Vagina (tissue), 2 donors: ENCODE measurements at regions not wholly inside any gene's neighbourhood (a gene's known extent, or its start where the extent isn't known, plus 50 kb on each side); places are given as distances from the start of the nearest gene placed in this dataset.

Experiments used
- CTCF ChIP-seq, 3 experiments: fragments of 450-650 bp in 2 of 3; fragments of 200-600 bp in 1 of 3; sonication (generic) in 1 of 3; IDR thresholded peaks; one replicate each; pipeline ENCODE4 v1.5.1; 2017 to 2019; ENCODE audit warnings: antibody characterized with exemption in 3 of 3, mild to moderate bottlenecking in 2 of 3, moderate library complexity in 2 of 3
- POLR2A ChIP-seq, 2 donors: fragments of 450-650 bp; IDR thresholded peaks; one replicate each; pipeline ENCODE4 v1.6.1; 2017; ENCODE audit warnings: antibody characterized with exemption in 2 of 2, mild to moderate bottlenecking in 2 of 2, moderate library complexity in 2 of 2

GRCh38 chr21:26351661-26352060 is 181.1 kb upstream of the APP start:
- TF ChIP-seq CTCF (IDR thresholded peaks at IDR 0.05) (no peak), POLR2A (IDR thresholded peaks at IDR 0.05) (no peak)
